H9 (cell line): ENCODE measurements at regions not wholly inside any gene's neighbourhood (a gene's known extent, or its start where the extent isn't known, plus 50 kb on each side); places are given as distances from the start of the nearest gene placed in this dataset.

ENCODE experiments used
- DNase-seq: peaks from one replicate; pipeline ENCODE4 v3.0.0-alpha.2; 2017
- H2AFZ ChIP-seq: one replicate; pipeline ENCODE4 v1.6.1; 2013; ENCODE audit warnings: mild to moderate bottlenecking, low read length, control low read depth, moderate library complexity
- H2AK5ac ChIP-seq: 2 replicates; pipeline ENCODE4 v1.6.1; 2013; ENCODE audit warnings: low read length, control low read depth, mixed read lengths; ENCODE audit not compliant: insufficient read length
- H2BK120ac ChIP-seq: one replicate; pipeline ENCODE4 v1.6.1; 2013; ENCODE audit warnings: low read depth, mild to moderate bottlenecking, low read length, control low read depth, inconsistent platforms; ENCODE audit not compliant: poor library complexity, severe bottlenecking
- H2BK12ac ChIP-seq: 2 replicates; pipeline ENCODE4 v1.6.1; 2013; ENCODE audit warnings: low read length, control low read depth, mixed read lengths, low read depth; ENCODE audit not compliant: insufficient read length
- H2BK15ac ChIP-seq: 2 replicates; pipeline ENCODE4 v1.6.1; 2013; ENCODE audit warnings: low read depth, low read length, control low read depth
- H2BK20ac ChIP-seq: one replicate; pipeline ENCODE4 v1.6.1; 2013; ENCODE audit warnings: low read depth, mild to moderate bottlenecking, low read length, control low read depth, inconsistent platforms; ENCODE audit not compliant: poor library complexity, severe bottlenecking
- H2BK5ac ChIP-seq: 2 replicates; pipeline ENCODE4 v1.6.1; 2013; ENCODE audit warnings: low read length, control low read depth, mixed read lengths; ENCODE audit not compliant: insufficient read length
- H3K14ac ChIP-seq: 2 replicates; pipeline ENCODE4 v1.6.1; 2013; ENCODE audit warnings: low read length, control low read depth; ENCODE audit not compliant: insufficient read depth
- H3K18ac ChIP-seq: 2 replicates; pipeline ENCODE4 v1.6.1; 2013; ENCODE audit warnings: low read depth, mild to moderate bottlenecking, mixed read lengths, low read length, control low read depth; ENCODE audit not compliant: insufficient read length
- H3K23ac ChIP-seq: 2 replicates; pipeline ENCODE4 v1.6.1; 2013; ENCODE audit warnings: low read length, control low read depth, mixed read lengths, low read depth; ENCODE audit not compliant: insufficient read length
- H3K23me2 ChIP-seq: 2 replicates; pipeline ENCODE4 v1.6.1; 2013; ENCODE audit warnings: low read depth, mild to moderate bottlenecking, mixed read lengths, low read length, control low read depth; ENCODE audit not compliant: insufficient read length, poor library complexity, severe bottlenecking
- H3K27ac ChIP-seq: 2 replicates; pipeline ENCODE4 v1.5.1; 2013; ENCODE audit warnings: low read length, control low read depth, mixed read lengths, low read depth; ENCODE audit not compliant: insufficient read length
- H3K27me3 ChIP-seq: 2 replicates; pipeline ENCODE4 v1.6.1; 2013; ENCODE audit warnings: low read length, control low read depth, inconsistent platforms; ENCODE audit not compliant: insufficient read depth
- H3K4ac ChIP-seq: 2 replicates; pipeline ENCODE4 v1.6.1; 2013; ENCODE audit warnings: low read depth, mild to moderate bottlenecking, control low read depth, inconsistent platforms, low read length, moderate library complexity
- H3K4me1 ChIP-seq: 2 replicates; pipeline ENCODE4 v1.6.1; 2013; ENCODE audit warnings: low read length, control low read depth, inconsistent platforms; ENCODE audit not compliant: insufficient read depth
- H3K4me2 ChIP-seq: 2 replicates; pipeline ENCODE4 v1.6.1; 2013; ENCODE audit warnings: low read length, control low read depth, mixed read lengths; ENCODE audit not compliant: insufficient read length, insufficient read depth
- H3K56ac ChIP-seq: 2 replicates; pipeline ENCODE4 v1.6.1; 2013; ENCODE audit warnings: low read depth, mild to moderate bottlenecking, mixed read lengths, low read length, control low read depth; ENCODE audit not compliant: insufficient read length
- H3K79me1 ChIP-seq: 2 replicates; pipeline ENCODE4 v1.6.1; 2013; ENCODE audit warnings: low read depth, mild to moderate bottlenecking, moderate library complexity, low read length, control low read depth, inconsistent platforms; ENCODE audit not compliant: insufficient read depth, poor library complexity, severe bottlenecking
- H3K79me2 ChIP-seq: 2 replicates; pipeline ENCODE4 v1.6.1; 2013; ENCODE audit warnings: low read length, control low read depth, inconsistent platforms; ENCODE audit not compliant: insufficient read depth
- H3K9ac ChIP-seq: 2 replicates; pipeline ENCODE4 v1.6.1; 2013; ENCODE audit warnings: low read length, control low read depth, mixed read lengths; ENCODE audit not compliant: insufficient read length; ENCODE audit errors: extremely low read depth
- H3K9me3 ChIP-seq: one replicate; pipeline ENCODE4 v1.6.1; 2013; ENCODE audit warnings: low read depth, low read length, inconsistent platforms; ENCODE audit not compliant: control insufficient read depth
- H3T11ph ChIP-seq: one replicate; pipeline ENCODE4 v1.6.1; 2013; ENCODE audit warnings: mild to moderate bottlenecking, low read length, control low read depth, inconsistent platforms
- H4K20me1 ChIP-seq: one replicate; pipeline ENCODE4 v1.6.1; 2013; ENCODE audit not compliant: control insufficient read depth, insufficient read length, insufficient read depth
- H4K5ac ChIP-seq: 2 replicates; pipeline ENCODE4 v1.6.1; 2013; ENCODE audit warnings: low read depth, mild to moderate bottlenecking, mixed read lengths, low read length, control low read depth; ENCODE audit not compliant: insufficient read length
- H4K8ac ChIP-seq: replicated peaks from 2 replicates; pipeline ENCODE4 v1.6.1; 2013; ENCODE audit warnings: low read length, control low read depth, mixed read lengths, low read depth; ENCODE audit not compliant: insufficient read length
- H4K91ac ChIP-seq: 2 replicates; pipeline ENCODE4 v1.6.1; 2013; ENCODE audit warnings: low read depth, mild to moderate bottlenecking, moderate library complexity, mixed read lengths, low read length, control low read depth; ENCODE audit not compliant: insufficient read length
- H3K27ac Mint-ChIP-seq, 3 experiments: 2 replicates in 2 of 3; 3 replicates in 1 of 3; pipeline ENCODE4 v1.8.0; 2020 to 2021; ENCODE audit warnings: mixed read lengths in 3 of 3, mild to moderate bottlenecking in 1 of 3, moderate library complexity in 1 of 3
- H3K27me3 Mint-ChIP-seq: 2 replicates; pipeline ENCODE4 v1.8.0; 2021; ENCODE audit warnings: low read depth, mild to moderate bottlenecking, moderate library complexity, mixed read lengths
- H3K36me3 Mint-ChIP-seq, 3 experiments: 2 replicates in 2 of 3; 3 replicates in 1 of 3; pipeline ENCODE4 v1.8.0; 2020 to 2021; ENCODE audit warnings: low read depth in 3 of 3, mixed read lengths in 3 of 3; ENCODE audit not compliant: insufficient read depth in 1 of 3
- H3K4me1 Mint-ChIP-seq, 2 experiments: 2 replicates each; pipeline ENCODE4 v1.8.0; 2020; ENCODE audit warnings: mixed read lengths in 2 of 2
- H3K4me3 Mint-ChIP-seq, 2 experiments: 2 replicates in 1 of 2; 3 replicates in 1 of 2; pipeline ENCODE4 v1.8.0; 2020 to 2021; ENCODE audit warnings: mild to moderate bottlenecking in 2 of 2, mixed read lengths in 2 of 2, moderate library complexity in 1 of 2
- H3K9me3 Mint-ChIP-seq, 2 experiments: 2 replicates in 1 of 2; 3 replicates in 1 of 2; pipeline ENCODE4 v1.8.0; 2020; ENCODE audit warnings: mild to moderate bottlenecking in 2 of 2, mixed read lengths in 2 of 2, moderate library complexity in 1 of 2
- WGBS: extraction: QIAGEN DNeasy Blood & Tissue Kit; methylation state at CpG from one replicate; pipeline ENCODE4 v1.1.7; 2013; ENCODE audit warnings: missing lambda C conversion rate, low lambda C conversion rate, mixed read lengths; ENCODE audit not compliant: insufficient read length; ENCODE audit errors: extremely low coverage; 5-methylcytosine and 5-hydroxymethylcytosine counted together
- TF ChIP-seq, protein P1 (sequence below): fragments of 200-600 bp; sonication (generic); conservative IDR thresholded peaks from 3 replicates; pipeline ENCODE4 v1.8.0; 2021; ENCODE audit warnings: antibody characterized with exemption, mild to moderate bottlenecking

DNA sequence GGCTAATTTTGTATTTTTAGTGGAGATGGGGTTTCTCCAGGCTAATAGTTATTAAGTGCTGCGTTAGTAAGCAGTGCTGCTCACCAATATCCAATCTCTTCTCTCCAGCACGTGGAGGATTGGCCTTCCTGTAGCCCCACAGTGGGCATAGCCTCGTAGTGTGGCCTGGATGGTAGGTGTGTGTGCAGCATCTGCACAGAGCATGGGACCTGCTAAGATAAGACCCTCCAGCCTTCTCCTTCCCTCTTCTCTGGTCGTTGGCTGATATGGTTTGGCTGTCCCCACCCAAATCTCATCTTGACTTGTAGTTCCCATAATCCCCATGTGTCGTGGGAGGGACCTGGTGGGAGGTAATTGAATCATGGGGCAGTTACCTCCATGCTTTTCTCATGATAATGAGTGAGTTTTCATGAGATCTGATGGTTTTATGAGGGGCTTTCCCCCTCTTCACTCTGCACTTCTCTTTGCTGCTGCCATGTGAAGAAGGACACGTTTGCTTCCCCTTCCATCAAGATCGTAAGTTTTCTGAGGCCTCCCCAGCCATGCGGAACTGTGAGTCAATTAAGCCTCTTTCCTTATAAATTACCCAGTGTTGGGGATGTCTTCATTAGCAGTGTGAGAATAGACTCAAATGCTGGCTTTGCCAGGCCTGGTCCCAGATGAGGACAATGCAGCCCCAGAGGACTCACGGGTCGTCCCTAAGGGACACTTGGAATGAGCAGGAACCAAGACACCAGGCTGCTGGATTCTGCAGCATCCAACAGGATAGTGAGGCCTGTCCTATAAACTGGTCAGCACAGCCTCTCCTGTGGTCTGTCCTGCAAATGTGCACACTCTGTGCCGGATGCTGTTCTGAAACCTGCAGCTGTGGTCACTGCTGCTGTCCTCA lies 63.4 kb upstream of the AFDN start:
- H4K8ac ChIP-seq: no peak overlapping the region
- DNase-seq: no peak
- H4K91ac ChIP-seq: no peak overlapping the region
- no peak overlapping the region for H2AK5ac ChIP-seq
- H3K4ac ChIP-seq: no peak overlapping the region
- no peaks in the 10 kb centered on the region for H3K79me2 ChIP-seq
- H3K9me3 ChIP-seq: no peaks in the 10 kb centered on the region
- no peak overlapping the region for H2BK20ac ChIP-seq
- no peaks in the 10 kb centered on the region for H3K23me2 ChIP-seq
- Mint-ChIP-seq H3K4me1 (peaks cover 0 to 8% of the 10 kb centered on the region in 2 experiments; a peak in 1 of 4 replicates), H3K36me3 (no peaks in the 10 kb centered on the region), H3K27me3 (peaks cover 1% of the 10 kb centered on the region; the same call in 1 of the 2 replicates), H3K27ac (no peak overlapping the region), H3K9me3 (no peaks in the 10 kb centered on the region), H3K4me3 (no peak overlapping the region)
- no peaks in the 10 kb centered on the region for H3K4me1 ChIP-seq
- no peak overlapping the region for H4K5ac ChIP-seq
- H3K9ac ChIP-seq: no peak overlapping the region
- no peak overlapping the region for H3T11ph ChIP-seq
- no peak overlapping the region for H3K23ac ChIP-seq
- H2BK120ac ChIP-seq: no peak overlapping the region
- H2BK5ac ChIP-seq: no peak overlapping the region
- H3K56ac ChIP-seq: no peak overlapping the region
- H3K79me1 ChIP-seq: no peaks in the 10 kb centered on the region
- no peak overlapping the region for H2BK15ac ChIP-seq
- H4K20me1 ChIP-seq: no peaks in the 10 kb centered on the region
- H3K27ac ChIP-seq: no peak overlapping the region
- no peak overlapping the region for H2BK12ac ChIP-seq
- no peak overlapping the region; the same call in 1 of the 2 replicates for H3K14ac ChIP-seq
- no peak overlapping the region for H2AFZ ChIP-seq
- no peak overlapping the region for H3K4me2 ChIP-seq
- H3K27me3 ChIP-seq: no peaks in the 10 kb centered on the region
- no CpG with 5 or more reads among the region's 11 CpGs for WGBS
- H3K18ac ChIP-seq: no peak overlapping the region
- TF ChIP-seq, protein P1, sequence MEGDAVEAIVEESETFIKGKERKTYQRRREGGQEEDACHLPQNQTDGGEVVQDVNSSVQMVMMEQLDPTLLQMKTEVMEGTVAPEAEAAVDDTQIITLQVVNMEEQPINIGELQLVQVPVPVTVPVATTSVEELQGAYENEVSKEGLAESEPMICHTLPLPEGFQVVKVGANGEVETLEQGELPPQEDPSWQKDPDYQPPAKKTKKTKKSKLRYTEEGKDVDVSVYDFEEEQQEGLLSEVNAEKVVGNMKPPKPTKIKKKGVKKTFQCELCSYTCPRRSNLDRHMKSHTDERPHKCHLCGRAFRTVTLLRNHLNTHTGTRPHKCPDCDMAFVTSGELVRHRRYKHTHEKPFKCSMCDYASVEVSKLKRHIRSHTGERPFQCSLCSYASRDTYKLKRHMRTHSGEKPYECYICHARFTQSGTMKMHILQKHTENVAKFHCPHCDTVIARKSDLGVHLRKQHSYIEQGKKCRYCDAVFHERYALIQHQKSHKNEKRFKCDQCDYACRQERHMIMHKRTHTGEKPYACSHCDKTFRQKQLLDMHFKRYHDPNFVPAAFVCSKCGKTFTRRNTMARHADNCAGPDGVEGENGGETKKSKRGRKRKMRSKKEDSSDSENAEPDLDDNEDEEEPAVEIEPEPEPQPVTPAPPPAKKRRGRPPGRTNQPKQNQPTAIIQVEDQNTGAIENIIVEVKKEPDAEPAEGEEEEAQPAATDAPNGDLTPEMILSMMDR: no peak
